Gastroesophageal sphincter (tissue), 4 donors: ENCODE measurements at regions not wholly inside any gene's neighbourhood (a gene's known extent, or its start where the extent isn't known, plus 50 kb on each side); places are given as distances from the start of the nearest gene placed in this dataset.
A peak's percentile ranks its signal among the peaks of the same experiment; 100 is the strongest.

Source experiments
- ATAC-seq: fragments of 150-250 bp; one replicate; pipeline ENCODE4 v1.9.1; 2016; ENCODE audit warnings: mild to moderate bottlenecking, moderate library complexity
- H3K27ac ChIP-seq, 4 donors: fragments of 200-600 bp; sonication (generic) in 3 of 4; 1 replicate in 3 of 4; 2 replicates in 1 of 4; pipeline ENCODE4 v1.5.1; 2016 to 2019
- H3K27me3 ChIP-seq: fragments of 200-600 bp; sonication (generic); one replicate; pipeline ENCODE4 v1.5.1; 2019
- H3K36me3 ChIP-seq, 2 donors: fragments of 200-600 bp; sonication (generic); one replicate each; pipeline ENCODE4 v1.5.1; 2019; ENCODE audit warnings: control low read depth in 1 of 2
- H3K4me1 ChIP-seq, 3 donors: fragments of 200-600 bp; sonication (generic); 1 replicate in 2 of 3; 2 replicates in 1 of 3; pipeline ENCODE4 v1.5.1; 2016 to 2019; ENCODE audit warnings: control low read depth in 2 of 3
- H3K4me3 ChIP-seq, 2 donors: fragments of 200-600 bp; sonication (generic); one replicate each; pipeline ENCODE4 v1.5.1; 2019; ENCODE audit warnings: mild to moderate bottlenecking in 1 of 2, moderate library complexity in 1 of 2
- H3K9me3 ChIP-seq, 3 donors: fragments of 200-600 bp; sonication (generic); one replicate each; pipeline ENCODE4 v1.5.1; 2017 to 2019; ENCODE audit warnings: control low read depth in 2 of 3
- CTCF ChIP-seq, 4 experiments: fragments of 200-600 bp in 2 of 4; fragments of 450-650 bp in 2 of 4; sonication (generic) in 1 of 4; IDR thresholded peaks; one replicate each; pipeline ENCODE4 v1.5.1; 2017 to 2019; ENCODE audit warnings: antibody characterized with exemption in 4 of 4, mild to moderate bottlenecking in 2 of 4, moderate library complexity in 2 of 4
- EP300 ChIP-seq: sonication (generic); formaldehyde crosslinking; IDR thresholded peaks from one replicate; pipeline ENCODE4 v1.6.1; 2017; ENCODE audit warnings: antibody characterized with exemption, mild to moderate bottlenecking
- POLR2A ChIP-seq, 2 donors: fragments of 450-650 bp; IDR thresholded peaks; one replicate each; pipeline ENCODE4 v1.6.1; 2017; ENCODE audit warnings: antibody characterized with exemption in 2 of 2, mild to moderate bottlenecking in 2 of 2, moderate library complexity in 1 of 2
- POLR2AphosphoS5 ChIP-seq: sonication (generic); formaldehyde crosslinking; IDR thresholded peaks from one replicate; pipeline ENCODE4 v1.6.1; 2017; ENCODE audit warnings: antibody characterized with exemption
- WGBS, 2 donors: methylation state at CpG; one replicate each; pipeline ENCODE4 v1.1.5; 2018; ENCODE audit warnings: low coverage in 1 of 2; 5-methylcytosine and 5-hydroxymethylcytosine counted together

GRCh38 chr14:103220134-103220981 lies 97.1 kb downstream of the TNFAIP2 start:
- H3K27me3 ChIP-seq: peaks cover 53% of the 10 kb centered on the region
- no CpG with 5 or more reads among the region's 92 CpGs for WGBS, 2 donors
- H3K36me3 ChIP-seq: no peaks in the 10 kb centered on the region
- peaks cover 0 to 9% (median 0%) of the 10 kb centered on the region in 3 donors for H3K9me3 ChIP-seq
- H3K4me3 ChIP-seq: peak overlapping the region in 1 of 2 donors; percentile 55
- peaks cover 0 to 15% (median 7%) of the 10 kb centered on the region in 3 donors for H3K4me1 ChIP-seq
- H3K27ac ChIP-seq: peak overlapping the region in 1 of 4 donors; percentile 25
- TF ChIP-seq POLR2A (IDR thresholded peaks at IDR 0.05) (no peak), EP300 (no peak), POLR2AphosphoS5 (no peak), CTCF (IDR thresholded peaks at IDR 0.05) (no peak)
- no peak for ATAC-seq

GRCh38 chr14:103220982-103221641 lies 97.9 kb downstream of the TNFAIP2 start:
- no peaks in the 10 kb centered on the region for H3K36me3 ChIP-seq
- TF ChIP-seq EP300: no peak
- TF ChIP-seq POLR2AphosphoS5: no peak
- no peak for TF ChIP-seq POLR2A (IDR thresholded peaks at IDR 0.05)
- TF ChIP-seq CTCF (IDR thresholded peaks at IDR 0.05): no peak
- WGBS, 2 donors: 38 to 39% methylated on average over 8 to 12 of the region's 30 CpGs
- no peak for ATAC-seq
- peaks cover 61% of the 10 kb centered on the region for H3K27me3 ChIP-seq
- peaks cover 0 to 9% (median 0%) of the 10 kb centered on the region in 3 donors for H3K9me3 ChIP-seq
- H3K4me1 ChIP-seq: peaks cover 0 to 15% (median 7%) of the 10 kb centered on the region in 3 donors
- H3K27ac ChIP-seq: peak overlapping the region in 1 of 4 donors; percentile 25
- peak overlapping the region in 1 of 2 donors; percentile 55 for H3K4me3 ChIP-seq

- Histone ChIP-seq H3K27me3 (peaks cover 65% of the 10 kb centered on the region), H3K27ac (no peak overlapping the region), H3K36me3 (no peaks in the 10 kb centered on the region), H3K9me3 (peaks cover 0 to 9% (median 0%) of the 10 kb centered on the region in 3 donors), H3K4me1 (peaks cover 0 to 15% (median 7%) of the 10 kb centered on the region in 3 donors), H3K4me3 (no peak overlapping the region)
- ATAC-seq: no peak
- 73 to 100% methylated on average over 3 to 4 of the region's 13 CpGs for WGBS, 2 donors
- TF ChIP-seq EP300 (no peak), POLR2AphosphoS5 (no peak), POLR2A (IDR thresholded peaks at IDR 0.05) (no peak), CTCF (IDR thresholded peaks at IDR 0.05) (no peak)
These were observed 98.6 kb downstream of the TNFAIP2 start for GRCh38 chr14:103221781-103222358.

GRCh38 chr14:103223818-103224352 lies 100.6 kb downstream of the TNFAIP2 start:
- Histone ChIP-seq H3K36me3 (no peaks in the 10 kb centered on the region), H3K4me1 (peaks cover 0 to 15% (median 7%) of the 10 kb centered on the region in 3 donors), H3K9me3 (no peaks in the 10 kb centered on the region), H3K27ac (no peak overlapping the region), H3K27me3 (peaks cover 80% of the 10 kb centered on the region), H3K4me3 (no peak overlapping the region)
- 85 to 100% methylated on average over 1 to 7 of the region's 15 CpGs for WGBS, 2 donors
- no peak for TF ChIP-seq POLR2AphosphoS5
- no peak for TF ChIP-seq CTCF (IDR thresholded peaks at IDR 0.05)
- TF ChIP-seq EP300: no peak
- TF ChIP-seq POLR2A (IDR thresholded peaks at IDR 0.05): no peak
- ATAC-seq: no peak
